K562 (cell line): ENCODE measurements at regions not wholly inside any gene's neighbourhood (a gene's known extent, or its start where the extent isn't known, plus 50 kb on each side); places are given as distances from the start of the nearest gene placed in this dataset.

Experiments
- GTF2F1 ChIP-seq: IDR thresholded peaks from 2 replicates; pipeline ENCODE4 v1.6.1; 2011; ENCODE audit warnings: low read depth, low read length, improper control_type of control experiment
- MGA ChIP-seq: fragments of 450-650 bp; IDR thresholded peaks from 2 replicates; pipeline ENCODE4 v1.6.1; 2016; ENCODE audit warnings: mild to moderate bottlenecking, moderate library complexity
- PKNOX1 ChIP-seq: fragments of 450-650 bp; IDR thresholded peaks from 2 replicates; pipeline ENCODE4 v1.6.1; 2016
- POU5F1 ChIP-seq: fragments of 150-350 bp; IDR thresholded peaks from 2 replicates; pipeline ENCODE4 v1.6.1; 2014; ENCODE audit warnings: borderline replicate concordance, low read length, low read depth, mild to moderate bottlenecking; ENCODE audit not compliant: partially characterized antibody
- RCOR1 ChIP-seq, 2 experiments: IDR thresholded peaks; 2 replicates each; pipeline ENCODE4 v1.6.1; 2012; ENCODE audit warnings: low read depth in 2 of 2, low read length in 2 of 2, borderline replicate concordance in 1 of 2, improper control_type of control experiment in 1 of 2
- TCFL5 ChIP-seq: fragments of 250-450 bp; sonication (Bioruptor Pico); conservative IDR thresholded peaks from 2 replicates; pipeline ENCODE4 v1.6.1; 2021; ENCODE audit warnings: mild to moderate bottlenecking, moderate library complexity, matching md5 sums
- ZFX ChIP-seq: sonication (generic); formaldehyde crosslinking; IDR thresholded peaks from 2 replicates; pipeline ENCODE4 v1.8.0; 2022; ENCODE audit warnings: mild to moderate bottlenecking, missing genetic modification reagents, moderate library complexity
- ZNF277 ChIP-seq: fragments of 250-450 bp; sonication (Bioruptor Pico); IDR thresholded peaks from 2 replicates; pipeline ENCODE4 v1.8.0; 2022; ENCODE audit warnings: inconsistent platforms, mild to moderate bottlenecking, moderate library complexity, borderline replicate concordance
- ZNF395 ChIP-seq: fragments of 200-800 bp; sonication (Bioruptor generic); IDR thresholded peaks from 2 replicates; pipeline ENCODE4 v1.6.1; 2017; ENCODE audit warnings: missing genetic modification characterization, missing compliant biosample characterization
- ZNF511 ChIP-seq: sonication (generic); formaldehyde crosslinking; IDR thresholded peaks from 2 replicates; pipeline ENCODE4 v1.8.0; 2022; ENCODE audit warnings: mild to moderate bottlenecking, missing genetic modification reagents

GRCh38 chr1:157278383-157279137 lies 140.4 kb upstream of the ETV3 start (continued):
- no peak for TF ChIP-seq TCFL5 (CRISPR knock-in tag)
- TF ChIP-seq ZNF511 (CRISPR knock-in tag), result 0 out of 2 replicates have a peak, but pooled peaks have one; percentile 38
- TF ChIP-seq GTF2F1, result no peak
- TF ChIP-seq RCOR1 (IDR thresholded peaks at IDR 0.05; ENCODE audit: borderline replicate concordance in 1 of 2, low read depth in 2 of 2, low read length in 2 of 2), result peak in 1 of 2 experiments; percentile 96; a peak in 2 of 4 replicates
- no peak for TF ChIP-seq POU5F1
- 0 out of 2 replicates have a peak, but pooled peaks have one; percentile 13 for TF ChIP-seq PKNOX1
- TF ChIP-seq ZNF395, result peak; percentile 76; the same call in 1 of the 2 replicates
- TF ChIP-seq ZFX (CRISPR knock-in tag), result peak; percentile 66
- peak; percentile 96 for TF ChIP-seq MGA
- no peak for TF ChIP-seq ZNF277 (CRISPR knock-in tag)
